ENCODE measurements at regions not wholly inside any gene's neighbourhood (a gene's known extent, or its start where the extent isn't known, plus 50 kb on each side); places are given as distances from the start of the nearest gene placed in this dataset.
"Not testable (repeated sequence)": the region's sequence is repeated elsewhere in the genome, so short reads cannot be mapped to it uniquely, and the experiment has no call there.

GRCh38 chr18:55721006-55721405, 133.0 kb upstream of the TCF4 start:
- H4K8ac ChIP-seq (ENCODE audit: low read depth in 2 of 2, low read length in 2 of 2); H3K27me3 ChIP-seq (ENCODE audit: control insufficient read depth, insufficient read depth, low read length); H3K27ac ChIP-seq (ENCODE audit: insufficient read depth, low read length); DNase-seq; H4K20me1 ChIP-seq (ENCODE audit: insufficient read depth, low read length); H3K18ac ChIP-seq (ENCODE audit: low read depth, low read length); H2BK15ac ChIP-seq (ENCODE audit: low read depth, low read length); H3K23ac ChIP-seq (ENCODE audit: low read depth, low read length); in situ Hi-C loops (cut with MboI; ENCODE audit: low sequenced_read_pairs); intact Hi-C loops (cut with micrococcal nuclease); H3K14ac ChIP-seq (replicated peaks; ENCODE audit: low read depth, low read length); H3K56ac ChIP-seq (ENCODE audit: extremely low read depth, insufficient read depth, low read length); H2AK9ac ChIP-seq (replicated peaks; ENCODE audit: low read depth, low read length, poor library complexity); H2BK20ac ChIP-seq (ENCODE audit: low read depth, low read length); H2AFZ ChIP-seq (replicated peaks; ENCODE audit: low read length, poor library complexity); POLR2A ChIA-PET (ENCODE audit: unreplicated experiment); H4K5ac ChIP-seq (ENCODE audit: low read depth, low read length); H4K91ac ChIP-seq (ENCODE audit: insufficient read depth, low read depth, low read length); H3K36me3 ChIP-seq (ENCODE audit: control insufficient read depth, insufficient read depth, low read length); H3K4ac ChIP-seq (ENCODE audit: low read depth, low read length); H3K4me1 ChIP-seq (ENCODE audit: control insufficient read depth, insufficient read depth, low read length); dilution Hi-C loops (cut with HindIII; ENCODE audit: low sequenced_read_pairs, unreplicated experiment); CTCF ChIA-PET; H2AK5ac ChIP-seq (ENCODE audit: low read depth, low read length); H3K9me3 ChIP-seq (ENCODE audit: control insufficient read depth, insufficient read depth, low read length); H3K4me3 ChIP-seq (ENCODE audit: insufficient read depth, low read depth, low read length); H3K79me1 ChIP-seq (ENCODE audit: low read depth in 1 of 2, low read length in 2 of 2); H3K9ac ChIP-seq (ENCODE audit: low read depth, low read length); ATAC-seq (ENCODE audit: low read depth); H2BK120ac ChIP-seq (ENCODE audit: low read depth, low read length); BruUV-seq (replicated peaks); H2BK5ac ChIP-seq (ENCODE audit: low read depth, low read length, poor library complexity, severe bottlenecking); H3K9me1 ChIP-seq (ENCODE audit: insufficient read depth, low read length); H3K4me2 ChIP-seq (ENCODE audit: low read depth, low read length): not testable (repeated sequence)
- WGBS, 2 experiments (ENCODE audit: extremely low coverage in 2 of 2, insufficient read length in 1 of 2), result 100% methylated on average over 1 of the region's 21 CpGs; no CpG with 5 or more reads in 1 of the 2 experiments

Measured in IMR-90 (cell line).